Activated T-helper 2 cell treated with anti-CD3 and anti-CD28 coated beads, Interferon-gamma antibody, Interleukin-2, Interleukin-4, amounts not matched to agents 10 μg/mL and 5 μg/mL and 100 μg/mL, durations not matched to agents 14 hours and 24 hours and 36 hours (primary cell): ENCODE measurements at regions not wholly inside any gene's neighbourhood (a gene's known extent, or its start where the extent isn't known, plus 50 kb on each side); places are given as distances from the start of the nearest gene placed in this dataset.

Experiments
- DNase-seq: peaks from one replicate; pipeline ENCODE4 v3.0.0; 2021; ENCODE audit warnings: low spot score
- H3K27ac Mint-ChIP-seq: one replicate; pipeline ENCODE4 v1.8.0; 2021; ENCODE audit warnings: mixed read lengths
- H3K27me3 Mint-ChIP-seq: one replicate; pipeline ENCODE4 v1.8.0; 2021; ENCODE audit warnings: low read depth, mixed read lengths
- H3K36me3 Mint-ChIP-seq: one replicate; pipeline ENCODE4 v1.8.0; 2021; ENCODE audit warnings: low read depth, mixed read lengths
- H3K4me1 Mint-ChIP-seq: one replicate; pipeline ENCODE4 v1.8.0; 2021; ENCODE audit warnings: low read depth, mixed read lengths
- H3K4me3 Mint-ChIP-seq: one replicate; pipeline ENCODE4 v1.8.0; 2021; ENCODE audit warnings: low read depth, mild to moderate bottlenecking, moderate library complexity, mixed read lengths
- H3K9me3 Mint-ChIP-seq: one replicate; pipeline ENCODE4 v1.8.0; 2021; ENCODE audit warnings: mixed read lengths
- intact Hi-C: fragments of 100-400 bp; cut with micrococcal nuclease; formaldehyde crosslinking; loops from one replicate; pipeline ENCODE4 v1.15.1; 2023

DNA sequence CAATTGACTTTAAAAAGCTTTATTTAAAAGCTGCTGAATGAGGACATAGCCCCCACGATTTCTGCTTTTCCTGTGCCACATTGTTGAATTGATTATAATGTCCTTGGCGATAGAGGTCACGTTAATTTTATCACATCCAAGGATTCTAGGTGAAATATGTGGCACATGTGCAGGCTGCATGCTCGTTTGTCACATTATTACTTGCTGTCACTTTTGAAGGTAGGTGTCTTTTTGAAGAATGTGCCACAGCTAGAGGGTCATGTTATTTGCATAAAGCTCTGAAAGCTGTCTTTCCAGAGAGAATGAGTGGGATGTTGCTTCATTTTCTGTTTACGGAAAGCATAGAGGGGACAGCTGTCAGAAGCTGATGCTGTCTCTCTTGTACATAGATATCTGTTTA is 927.6 kb upstream of the ATXN8OS start:
- Mint-ChIP-seq H3K4me3 (no peak overlapping the region), H3K27ac (no peak overlapping the region), H3K4me1 (no peaks in the 10 kb centered on the region), H3K27me3 (no peaks in the 10 kb centered on the region), H3K36me3 (no peaks in the 10 kb centered on the region), H3K9me3 (peaks cover 31% of the 10 kb centered on the region)
- intact Hi-C loops, result no loop called here
- DNase-seq, result no peak

GRCh38 chr13:69178000-69178399 is 929.6 kb upstream of the ATXN8OS start:
- H3K4me3 Mint-ChIP-seq, result no peak overlapping the region
- H3K4me1 Mint-ChIP-seq, result no peaks in the 10 kb centered on the region
- H3K9me3 Mint-ChIP-seq, result peaks cover 29% of the 10 kb centered on the region
- intact Hi-C loops, result no loop called here
- no peaks in the 10 kb centered on the region for H3K27me3 Mint-ChIP-seq
- no peak for DNase-seq
- H3K36me3 Mint-ChIP-seq, result no peaks in the 10 kb centered on the region
- H3K27ac Mint-ChIP-seq, result no peak overlapping the region

DNA sequence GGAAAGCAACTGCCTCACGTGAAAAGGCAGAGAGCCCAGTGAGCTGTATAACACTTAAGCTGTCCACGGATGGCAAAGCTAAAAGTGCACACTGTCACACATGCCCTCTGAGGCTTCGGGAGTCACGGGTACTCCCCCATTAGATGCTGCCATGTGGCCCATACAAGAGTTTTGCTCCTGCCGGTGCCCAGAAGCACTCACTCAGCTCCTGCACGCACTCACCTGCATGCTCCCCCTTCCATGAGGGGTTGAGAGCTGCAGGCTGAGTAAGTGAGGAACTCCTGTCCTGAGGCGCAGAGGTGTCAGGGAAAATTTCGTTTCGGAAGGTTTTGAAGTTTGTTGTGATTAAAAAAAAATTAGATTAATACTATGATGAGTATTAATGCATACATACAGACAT is 939.2 kb upstream of the ATXN8OS start:
- Mint-ChIP-seq H3K36me3 (no peaks in the 10 kb centered on the region), H3K9me3 (peaks cover 18% of the 10 kb centered on the region), H3K4me1 (no peaks in the 10 kb centered on the region), H3K27me3 (no peaks in the 10 kb centered on the region), H3K4me3 (no peak overlapping the region), H3K27ac (no peak overlapping the region)
- no peak for DNase-seq
- intact Hi-C loops, result no loop called here

GRCh38 chr13:69155136-69155535 is 952.5 kb upstream of the ATXN8OS start:
- Mint-ChIP-seq H3K4me1 (no peaks in the 10 kb centered on the region), H3K27me3 (no peaks in the 10 kb centered on the region), H3K4me3 (no peak overlapping the region), H3K9me3 (peaks cover 26% of the 10 kb centered on the region), H3K36me3 (no peaks in the 10 kb centered on the region), H3K27ac (no peak overlapping the region)
- DNase-seq, result no peak
- intact Hi-C loops, result no loop called here

- no peak overlapping the region for H3K27ac Mint-ChIP-seq
- intact Hi-C loops, result no loop called here
- H3K27me3 Mint-ChIP-seq, result no peaks in the 10 kb centered on the region
- no peaks in the 10 kb centered on the region for H3K36me3 Mint-ChIP-seq
- no peak overlapping the region for H3K4me3 Mint-ChIP-seq
- H3K4me1 Mint-ChIP-seq, result no peaks in the 10 kb centered on the region
- DNase-seq, result no peak
- H3K9me3 Mint-ChIP-seq, result peaks cover 15% of the 10 kb centered on the region
These were observed 965.5 kb upstream of the ATXN8OS start for GRCh38 chr13:69142101-69142500.

DNA sequence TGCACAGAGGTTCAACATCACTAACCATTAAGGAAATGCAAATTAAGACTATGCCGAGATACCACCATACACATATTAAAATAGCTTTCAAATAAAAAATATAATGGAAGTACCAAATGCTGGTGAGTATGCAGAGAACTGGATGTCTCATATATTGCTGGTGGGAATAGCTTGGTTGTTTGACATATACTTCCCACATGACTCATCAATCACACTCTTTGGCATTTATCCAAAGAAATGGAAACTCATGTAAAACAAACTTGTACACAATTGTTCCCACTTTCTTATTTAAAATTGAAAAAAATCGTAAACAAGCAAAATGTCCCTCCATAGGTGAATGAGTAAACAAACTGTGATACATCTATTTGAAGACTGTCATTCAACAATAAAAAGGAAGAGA is 982.6 kb upstream of the ATXN8OS start:
- H3K4me1 Mint-ChIP-seq, result no peaks in the 10 kb centered on the region
- DNase-seq, result no peak
- no peak overlapping the region for H3K4me3 Mint-ChIP-seq
- peaks cover 65% of the 10 kb centered on the region for H3K9me3 Mint-ChIP-seq
- no peaks in the 10 kb centered on the region for H3K27me3 Mint-ChIP-seq
- intact Hi-C loops, result no loop called here
- no peaks in the 10 kb centered on the region for H3K36me3 Mint-ChIP-seq
- H3K27ac Mint-ChIP-seq, result no peak overlapping the region

DNA sequence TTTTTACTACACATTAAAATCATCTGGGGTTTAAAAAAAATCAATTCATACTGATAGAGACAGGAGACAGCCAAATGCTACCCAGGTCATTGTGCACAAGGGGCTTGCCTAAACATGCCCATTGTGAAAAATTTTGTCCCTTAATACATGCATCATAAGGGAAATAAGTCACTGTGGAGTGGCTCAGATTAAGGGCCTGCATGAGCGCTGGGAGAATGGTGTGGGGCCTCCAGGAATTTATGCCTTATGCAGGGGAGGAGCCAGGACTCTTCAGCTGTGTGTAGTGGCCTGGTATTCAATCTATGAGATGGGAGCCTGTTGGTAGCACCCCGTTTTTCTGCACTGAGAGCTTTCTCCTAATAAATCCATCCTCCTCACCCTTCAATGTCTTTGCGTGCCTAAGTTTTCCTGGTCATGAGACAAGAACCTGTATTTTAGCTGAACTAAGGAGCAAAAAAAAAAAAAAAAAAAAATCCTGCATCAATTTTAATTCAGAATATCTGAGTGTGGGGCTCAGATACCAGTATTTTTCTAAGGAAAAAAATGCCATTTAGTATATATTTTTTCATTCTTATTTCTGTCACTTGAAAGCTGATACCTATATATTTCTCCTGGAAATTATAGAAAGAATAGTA is 997.6 kb upstream of the ATXN8OS start:
- Mint-ChIP-seq H3K4me1 (no peaks in the 10 kb centered on the region), H3K36me3 (no peaks in the 10 kb centered on the region), H3K27me3 (no peaks in the 10 kb centered on the region), H3K27ac (no peak overlapping the region), H3K9me3 (peaks cover 28% of the 10 kb centered on the region), H3K4me3 (no peak overlapping the region)
- intact Hi-C loops, result no loop called here
- no peak for DNase-seq

GRCh38 chr13:69108486-69108885 is 999.1 kb upstream of the ATXN8OS start:
- no peak for DNase-seq
- intact Hi-C loops, result no loop called here
- H3K9me3 Mint-ChIP-seq, result peaks cover 30% of the 10 kb centered on the region
- H3K4me1 Mint-ChIP-seq, result no peaks in the 10 kb centered on the region
- H3K27me3 Mint-ChIP-seq, result no peaks in the 10 kb centered on the region
- no peak overlapping the region for H3K4me3 Mint-ChIP-seq
- no peaks in the 10 kb centered on the region for H3K36me3 Mint-ChIP-seq
- no peak overlapping the region for H3K27ac Mint-ChIP-seq

- no peak overlapping the region for H3K27ac Mint-ChIP-seq
- DNase-seq, result no peak
- intact Hi-C loops, result no loop called here
- H3K36me3 Mint-ChIP-seq, result no peaks in the 10 kb centered on the region
- peaks cover 34% of the 10 kb centered on the region for H3K9me3 Mint-ChIP-seq
- no peaks in the 10 kb centered on the region for H3K27me3 Mint-ChIP-seq
- no peaks in the 10 kb centered on the region for H3K4me1 Mint-ChIP-seq
- no peak overlapping the region for H3K4me3 Mint-ChIP-seq
These were observed 1000.2 kb upstream of the ATXN8OS start for GRCh38 chr13:69107436-69107835.

DNA sequence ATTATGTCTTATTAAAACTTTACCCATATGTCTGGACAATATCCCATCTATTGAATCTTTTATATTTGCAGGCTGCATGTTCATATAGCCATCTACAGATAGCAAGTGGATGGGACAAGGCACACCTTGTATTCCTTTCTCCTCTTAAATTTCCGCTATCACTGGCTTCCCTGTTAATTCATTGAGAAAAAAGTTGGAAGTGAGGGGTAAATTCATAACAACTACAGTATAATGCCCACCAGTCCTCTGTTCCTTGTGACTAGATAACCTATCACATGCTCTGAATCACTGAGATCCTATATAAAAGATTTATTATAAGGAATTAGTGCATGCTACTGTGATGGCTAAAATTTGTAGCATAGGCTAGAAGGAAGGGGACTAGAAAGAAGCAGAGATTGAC is 1005.8 kb upstream of the ATXN8OS start:
- DNase-seq, result no peak
- Mint-ChIP-seq H3K9me3 (peaks cover 15% of the 10 kb centered on the region), H3K4me1 (no peaks in the 10 kb centered on the region), H3K4me3 (no peak overlapping the region), H3K36me3 (no peaks in the 10 kb centered on the region), H3K27me3 (no peaks in the 10 kb centered on the region), H3K27ac (no peak overlapping the region)
- intact Hi-C loops, result no loop called here

- no peak for DNase-seq
- Mint-ChIP-seq H3K9me3 (peaks cover 31% of the 10 kb centered on the region), H3K36me3 (no peaks in the 10 kb centered on the region), H3K4me3 (no peak overlapping the region), H3K27me3 (no peaks in the 10 kb centered on the region), H3K27ac (no peak overlapping the region), H3K4me1 (no peaks in the 10 kb centered on the region)
- intact Hi-C loops, result no loop called here
These were observed 1013.1 kb upstream of the ATXN8OS start for GRCh38 chr13:69094485-69094884.

- DNase-seq, result no peak
- no peak overlapping the region for H3K27ac Mint-ChIP-seq
- H3K36me3 Mint-ChIP-seq, result no peaks in the 10 kb centered on the region
- no peaks in the 10 kb centered on the region for H3K27me3 Mint-ChIP-seq
- no peak overlapping the region for H3K4me3 Mint-ChIP-seq
- H3K4me1 Mint-ChIP-seq, result no peaks in the 10 kb centered on the region
- intact Hi-C loops, result no loop called here
- H3K9me3 Mint-ChIP-seq, result peaks cover 42% of the 10 kb centered on the region
These were observed 1014.9 kb upstream of the ATXN8OS start for GRCh38 chr13:69092615-69093322.

- peaks cover 48% of the 10 kb centered on the region for H3K9me3 Mint-ChIP-seq
- no peak overlapping the region for H3K27ac Mint-ChIP-seq
- H3K4me3 Mint-ChIP-seq, result no peak overlapping the region
- no peak for DNase-seq
- H3K4me1 Mint-ChIP-seq, result no peaks in the 10 kb centered on the region
- no peaks in the 10 kb centered on the region for H3K27me3 Mint-ChIP-seq
- intact Hi-C loops, result no loop called here
- no peaks in the 10 kb centered on the region for H3K36me3 Mint-ChIP-seq
These were observed 1030.4 kb upstream of the ATXN8OS start for GRCh38 chr13:69077267-69077666.
